ENCODE measurements at regions not wholly inside any gene's neighbourhood (a gene's known extent, or its start where the extent isn't known, plus 50 kb on each side); places are given as distances from the start of the nearest gene placed in this dataset.

DNA sequence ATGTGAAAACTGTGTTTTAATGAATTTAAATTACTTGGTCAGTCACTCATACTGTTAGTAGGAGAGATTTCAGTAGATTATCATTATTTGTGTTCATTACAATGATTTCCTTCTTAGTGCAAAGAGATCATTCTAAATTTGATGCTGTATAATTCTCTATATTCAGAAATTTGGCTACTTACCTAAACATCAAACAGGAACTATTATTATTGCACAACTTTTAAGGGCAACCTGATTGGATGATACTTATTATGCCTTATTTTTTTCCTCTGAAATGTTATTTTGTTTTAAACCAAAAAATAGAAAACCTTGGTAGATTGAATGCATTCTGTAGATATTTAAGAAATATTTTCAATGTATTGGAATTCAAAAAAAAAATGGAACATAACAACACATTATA is 436.4 kb upstream of the PCDH15 start:
- Histone ChIP-seq H3K4me3 (no peak overlapping the region), H3K27me3 (ENCODE audit: insufficient read depth in 3 of 3, low read length in 2 of 3) (no peaks in the 10 kb centered on the region), H3K27ac (no peak overlapping the region), H3K36me3 (ENCODE audit: insufficient read depth in 1 of 2, low read depth in 1 of 2) (no peaks in the 10 kb centered on the region), H3K9me3 (no peaks in the 10 kb centered on the region), H3K4me1 (no peaks in the 10 kb centered on the region)
- ATAC-seq, result no peak
- TF ChIP-seq CTCF (IDR thresholded peaks at IDR 0.05), result no peak
- intact Hi-C loops (cut with DNase I), result no loop called here
- DNase-seq, result no peak

DNA sequence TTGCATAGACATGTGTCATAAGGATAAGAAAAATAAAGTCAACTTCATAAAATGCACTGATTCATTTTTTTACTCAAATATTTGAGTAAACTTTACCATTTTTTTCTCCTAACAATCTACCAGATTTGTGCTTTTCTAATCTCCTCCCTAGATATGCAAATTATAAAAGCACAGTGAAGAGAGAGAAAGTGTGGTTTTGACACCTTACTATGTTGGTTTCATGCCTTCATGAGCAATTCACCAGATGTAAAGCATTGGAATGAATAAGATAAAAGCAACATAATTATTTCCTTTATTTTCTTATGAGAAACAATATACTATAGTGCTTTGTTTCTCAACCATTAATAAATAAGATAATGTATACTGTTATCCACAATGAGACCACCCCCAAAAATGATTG is 432.5 kb upstream of the PCDH15 start:
- TF ChIP-seq CTCF (IDR thresholded peaks at IDR 0.05), result no peak
- intact Hi-C loops (cut with DNase I), result no loop called here

DNA sequence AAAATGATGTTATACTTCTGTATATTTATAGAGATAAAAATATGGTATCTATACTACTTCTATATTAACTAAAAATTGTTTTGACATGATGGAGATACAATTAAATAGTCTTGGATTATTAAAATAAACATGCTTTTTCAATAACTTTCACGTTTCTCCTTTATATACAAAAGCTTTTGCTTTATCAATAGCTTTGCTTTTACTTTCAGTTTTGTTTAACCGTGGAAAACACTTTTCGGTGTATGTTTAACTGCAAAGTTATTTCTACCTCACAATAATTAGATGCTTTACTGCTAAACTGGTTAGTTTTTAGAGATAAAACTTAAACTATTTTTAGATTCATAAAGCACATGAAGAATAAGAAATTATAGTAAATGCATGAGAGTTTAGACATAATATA is 432.1 kb upstream of the PCDH15 start:
- H3K9me3 ChIP-seq, result no peaks in the 10 kb centered on the region
- H3K27ac ChIP-seq, result no peak overlapping the region
- whole genome bisulfite sequencing, 3 donors, result 71 to 82% (median 77%) methylated on average over 3 of the region's 3 CpGs
- no peak overlapping the region for H3K4me3 ChIP-seq
- DNase-seq, result no peak
- TF ChIP-seq CTCF (IDR thresholded peaks at IDR 0.05), result no peak
- H3K36me3 ChIP-seq (ENCODE audit: insufficient read depth in 1 of 2, low read depth in 1 of 2), result no peaks in the 10 kb centered on the region
- H3K4me1 ChIP-seq, result no peaks in the 10 kb centered on the region
- ATAC-seq, result no peak
- intact Hi-C loops (cut with DNase I), result no loop called here
- H3K27me3 ChIP-seq (ENCODE audit: insufficient read depth in 3 of 3, low read length in 2 of 3), result no peaks in the 10 kb centered on the region

More for the DNA sequence above, 432.5 kb upstream of the PCDH15 start:
- Histone ChIP-seq H3K4me1 (no peaks in the 10 kb centered on the region), H3K27ac (no peak overlapping the region), H3K36me3 (ENCODE audit: insufficient read depth in 1 of 2, low read depth in 1 of 2) (no peaks in the 10 kb centered on the region), H3K27me3 (ENCODE audit: insufficient read depth in 3 of 3, low read length in 2 of 3) (no peaks in the 10 kb centered on the region), H3K9me3 (no peaks in the 10 kb centered on the region), H3K4me3 (no peak overlapping the region)
- no peak for ATAC-seq
- no peak for DNase-seq

GRCh38 chr10:55232553-55232952 is 431.5 kb upstream of the PCDH15 start:
- Histone ChIP-seq H3K4me1 (no peaks in the 10 kb centered on the region), H3K4me3 (no peak overlapping the region), H3K27me3 (ENCODE audit: insufficient read depth in 3 of 3, low read length in 2 of 3) (no peaks in the 10 kb centered on the region), H3K9me3 (no peaks in the 10 kb centered on the region), H3K36me3 (ENCODE audit: insufficient read depth in 1 of 2, low read depth in 1 of 2) (no peaks in the 10 kb centered on the region), H3K27ac (no peak overlapping the region)
- intact Hi-C loops (cut with DNase I), result no loop called here
- no peak for ATAC-seq
- TF ChIP-seq CTCF (IDR thresholded peaks at IDR 0.05), result no peak
- WGBS, 3 donors, result 45 to 61% (median 49%) methylated on average over 1 of the region's 1 CpG
- DNase-seq, result no peak

DNA sequence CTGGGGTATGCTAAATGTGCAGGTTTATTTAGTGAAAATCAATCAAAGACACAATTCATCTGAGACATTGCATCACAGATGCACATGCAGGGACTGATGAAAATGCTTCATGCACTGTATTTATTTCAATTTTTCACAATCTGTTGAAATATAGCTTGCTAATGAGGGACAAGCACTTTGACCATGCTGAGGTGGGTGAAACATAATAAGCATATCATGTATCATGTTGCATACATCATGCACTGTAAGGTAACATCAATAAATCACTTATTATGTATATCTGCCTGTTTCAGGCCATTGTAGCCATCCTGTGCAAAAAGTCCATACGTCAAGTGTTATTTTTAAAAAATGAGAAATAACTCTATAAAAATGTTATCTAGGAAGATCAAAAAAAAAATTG is 426.9 kb upstream of the PCDH15 start:
- ATAC-seq (no peak), DNase-seq (no peak)
- Histone ChIP-seq H3K36me3 (ENCODE audit: insufficient read depth in 1 of 2, low read depth in 1 of 2) (no peaks in the 10 kb centered on the region), H3K4me1 (no peaks in the 10 kb centered on the region), H3K27ac (no peak overlapping the region), H3K4me3 (no peak overlapping the region), H3K27me3 (ENCODE audit: insufficient read depth in 3 of 3, low read length in 2 of 3) (no peaks in the 10 kb centered on the region), H3K9me3 (no peaks in the 10 kb centered on the region)
- 47 to 79% (median 72%) methylated on average over 1 of the region's 1 CpG for WGBS, 3 donors
- intact Hi-C loops (cut with DNase I), result no loop called here
- no peak for TF ChIP-seq CTCF (IDR thresholded peaks at IDR 0.05)

All from psoas muscle (tissue), 7 donors.